GM18511 (cell line): ENCODE measurements at regions not wholly inside any gene's neighbourhood (a gene's known extent, or its start where the extent isn't known, plus 50 kb on each side); places are given as distances from the start of the nearest gene placed in this dataset.

Experiments
- ATAC-seq: cut with Tn5 transposase; IDR thresholded peaks from one replicate; pipeline ENCODE4 v1.9.1; 2021; ENCODE audit warnings: mild to moderate bottlenecking, moderate library complexity; ENCODE audit not compliant: unreplicated experiment

- ATAC-seq: no peak
Observed at GRCh38 chr7:130896051-130896881, 162.3 kb upstream of the KLF14 start.

- peak; percentile 43 for ATAC-seq
Observed at GRCh38 chr7:130896898-130897514, 163.0 kb upstream of the KLF14 start.

- no peak for ATAC-seq
Observed at GRCh38 chr7:130897515-130898419, 163.8 kb upstream of the KLF14 start.

GRCh38 chr7:130899071-130899560 is 165.1 kb upstream of the KLF14 start:
- no peak for ATAC-seq

- ATAC-seq: no peak
Observed at GRCh38 chr7:130899638-130900401, 165.8 kb upstream of the KLF14 start.

- no peak for ATAC-seq
Observed at GRCh38 chr7:130900471-130901076, 166.6 kb upstream of the KLF14 start.

GRCh38 chr7:130901209-130901783 is 167.3 kb upstream of the KLF14 start:
- ATAC-seq: no peak

- ATAC-seq: no peak
Observed at GRCh38 chr7:130902755-130903357, 168.8 kb upstream of the KLF14 start.

- ATAC-seq: no peak
Observed at GRCh38 chr7:130903358-130903974, 169.5 kb upstream of the KLF14 start.

GRCh38 chr7:130904031-130904757 is 170.2 kb upstream of the KLF14 start:
- ATAC-seq: no peak

GRCh38 chr7:130904792-130905191 is 170.8 kb upstream of the KLF14 start:
- ATAC-seq: no peak

- ATAC-seq: no peak
Observed at GRCh38 chr7:130906575-130906974, 172.6 kb upstream of the KLF14 start.

- no peak for ATAC-seq
Observed at GRCh38 chr7:130907439-130907838, 173.4 kb upstream of the KLF14 start.

GRCh38 chr7:130908345-130909160 is 174.5 kb upstream of the KLF14 start:
- ATAC-seq: no peak

GRCh38 chr7:130909161-130909836 is 175.3 kb upstream of the KLF14 start:
- ATAC-seq: no peak

- ATAC-seq: no peak
Observed at GRCh38 chr7:130909881-130910672, 176.1 kb upstream of the KLF14 start.
